T-helper 17 cell (primary cell): ENCODE measurements at regions not wholly inside any gene's neighbourhood (a gene's known extent, or its start where the extent isn't known, plus 50 kb on each side); places are given as distances from the start of the nearest gene placed in this dataset.

Source experiments
- ATAC-seq: fragments of 150-1000 bp; cut with Tn5 transposase; 2 replicates; pipeline ENCODE4 v1.10.0; 2021; ENCODE audit warnings: mild to moderate bottlenecking, moderate library complexity
- DNase-seq, 3 donors: peaks; one replicate each; pipeline versions ENCODE4 v3.0.0 to v3.0.0-alpha.2; 2020 to 2021
- H3K9me3 ChIP-seq: one replicate; pipeline ENCODE4 v1.7.0; 2013; ENCODE audit warnings: low read length, mild to moderate bottlenecking; ENCODE audit not compliant: control insufficient read depth, poor library complexity, severe bottlenecking
- H3K27ac Mint-ChIP-seq: one replicate; pipeline ENCODE4 v1.8.0; 2022; ENCODE audit warnings: mild to moderate bottlenecking, moderate library complexity, mixed read lengths
- H3K27me3 Mint-ChIP-seq: one replicate; pipeline ENCODE4 v1.8.0; 2022; ENCODE audit warnings: mixed read lengths
- H3K36me3 Mint-ChIP-seq: one replicate; pipeline ENCODE4 v1.8.0; 2022; ENCODE audit warnings: low read depth, mixed read lengths
- H3K4me1 Mint-ChIP-seq: one replicate; pipeline ENCODE4 v1.8.0; 2022; ENCODE audit warnings: mild to moderate bottlenecking, mixed read lengths
- H3K4me3 Mint-ChIP-seq: one replicate; pipeline ENCODE4 v1.8.0; 2022; ENCODE audit warnings: mild to moderate bottlenecking, moderate library complexity, mixed read lengths

GRCh38 chr21:41064334-41064791, 103.6 kb upstream of the BACE2 start:
- DNase-seq, result no peak
- Mint-ChIP-seq H3K36me3 (peaks cover 2% of the 10 kb centered on the region), H3K4me3 (no peak overlapping the region), H3K27me3 (peaks cover 45% of the 10 kb centered on the region), H3K27ac (no peak overlapping the region), H3K4me1 (peaks cover 13% of the 10 kb centered on the region)
- no peak for ATAC-seq
- H3K9me3 ChIP-seq, result no peaks in the 10 kb centered on the region

- Mint-ChIP-seq H3K27me3 (peaks cover 47% of the 10 kb centered on the region), H3K4me1 (peaks cover 13% of the 10 kb centered on the region), H3K36me3 (peaks cover 2% of the 10 kb centered on the region), H3K4me3 (no peak overlapping the region), H3K27ac (no peak overlapping the region)
- no peak for DNase-seq
- no peak for ATAC-seq
- H3K9me3 ChIP-seq, result no peaks in the 10 kb centered on the region
Measured at GRCh38 chr21:41064951-41065350, 103.0 kb upstream of the BACE2 start.

DNA sequence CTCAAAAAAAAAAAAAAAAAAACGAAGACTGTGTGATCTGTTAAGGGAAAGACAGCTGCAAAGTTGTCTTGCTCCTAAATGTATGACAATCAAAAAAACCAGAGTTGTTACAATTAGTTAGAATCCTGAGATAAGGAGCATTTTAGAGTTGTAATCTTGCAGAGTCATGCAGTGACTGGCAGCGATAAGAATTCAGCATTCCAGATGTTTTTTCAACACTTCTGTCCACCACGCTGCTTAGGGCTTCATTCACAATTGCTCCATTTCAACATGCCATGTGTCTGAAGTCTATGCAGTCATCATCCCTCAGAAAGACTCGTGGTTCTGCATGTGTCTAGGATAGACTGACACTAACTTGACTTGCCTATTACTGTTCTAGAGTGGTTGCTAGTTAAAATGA, 102.4 kb upstream of the BACE2 start:
- no peaks in the 10 kb centered on the region for H3K9me3 ChIP-seq
- Mint-ChIP-seq H3K36me3 (peaks cover 2% of the 10 kb centered on the region), H3K27me3 (peaks cover 50% of the 10 kb centered on the region), H3K4me1 (peaks cover 13% of the 10 kb centered on the region), H3K4me3 (no peak overlapping the region), H3K27ac (no peak overlapping the region)
- DNase-seq, result no peak
- no peak for ATAC-seq

DNA sequence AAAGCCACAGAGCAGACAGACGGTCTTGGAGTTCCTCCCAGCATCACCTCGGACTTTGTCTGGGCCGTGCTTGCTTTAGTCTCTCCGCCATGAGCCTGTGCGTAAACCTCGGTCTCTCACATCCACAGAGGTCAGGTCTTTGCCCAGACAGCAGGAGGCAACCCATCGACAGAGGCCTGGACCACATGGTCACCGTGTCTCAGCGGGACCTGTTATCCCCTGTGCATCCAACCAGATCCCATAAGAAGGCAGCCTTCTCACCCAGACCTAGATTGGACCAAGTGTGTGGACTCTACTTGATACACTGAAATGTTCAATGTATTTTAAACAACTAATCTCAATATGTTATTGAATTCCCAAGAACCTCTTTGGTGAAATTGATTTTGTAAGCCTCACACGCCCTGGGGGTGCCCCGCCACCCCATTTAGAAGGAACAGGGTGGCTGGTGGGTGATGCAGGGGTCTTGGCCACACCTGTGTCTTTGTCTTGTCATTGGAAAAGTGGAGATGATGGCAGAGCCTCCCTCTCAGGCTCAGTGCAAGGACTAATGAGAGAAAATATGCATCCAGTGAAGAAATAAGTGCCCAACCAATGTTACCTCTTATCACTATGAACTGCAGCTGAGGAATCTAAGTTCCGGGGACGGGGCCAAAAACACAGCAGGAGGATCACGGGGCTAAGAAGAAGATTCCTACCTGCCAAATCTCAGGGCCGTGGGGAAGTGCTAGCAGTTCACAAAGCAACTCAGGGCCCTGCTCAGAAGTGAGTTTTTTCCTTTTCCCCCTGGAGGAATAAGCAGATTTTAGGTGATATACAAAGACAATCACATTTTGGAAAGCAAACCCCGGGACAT, 101.6 kb upstream of the BACE2 start:
- peaks cover 13% of the 10 kb centered on the region for H3K4me1 Mint-ChIP-seq
- no peak overlapping the region for H3K27ac Mint-ChIP-seq
- no peak for DNase-seq
- H3K36me3 Mint-ChIP-seq, result peaks cover 2% of the 10 kb centered on the region
- H3K27me3 Mint-ChIP-seq, result peaks cover 53% of the 10 kb centered on the region
- no peak overlapping the region for H3K4me3 Mint-ChIP-seq
- H3K9me3 ChIP-seq, result no peaks in the 10 kb centered on the region
- ATAC-seq, result no peak

- H3K27me3 Mint-ChIP-seq, result peaks cover 58% of the 10 kb centered on the region
- peaks cover 2% of the 10 kb centered on the region for H3K36me3 Mint-ChIP-seq
- H3K9me3 ChIP-seq, result no peaks in the 10 kb centered on the region
- H3K27ac Mint-ChIP-seq, result no peak overlapping the region
- ATAC-seq, result no peak
- no peak for DNase-seq
- H3K4me3 Mint-ChIP-seq, result no peak overlapping the region
- H3K4me1 Mint-ChIP-seq, result peaks cover 13% of the 10 kb centered on the region
Measured at GRCh38 chr21:41067709-41068108, 100.3 kb upstream of the BACE2 start.

GRCh38 chr21:41068496-41068895, 99.5 kb upstream of the BACE2 start:
- no peak for DNase-seq
- H3K9me3 ChIP-seq, result no peaks in the 10 kb centered on the region
- no peak overlapping the region for H3K27ac Mint-ChIP-seq
- H3K4me1 Mint-ChIP-seq, result peaks cover 13% of the 10 kb centered on the region
- ATAC-seq, result no peak
- peaks cover 58% of the 10 kb centered on the region for H3K27me3 Mint-ChIP-seq
- H3K36me3 Mint-ChIP-seq, result peaks cover 2% of the 10 kb centered on the region
- H3K4me3 Mint-ChIP-seq, result peak overlapping the region; percentile 80

DNA sequence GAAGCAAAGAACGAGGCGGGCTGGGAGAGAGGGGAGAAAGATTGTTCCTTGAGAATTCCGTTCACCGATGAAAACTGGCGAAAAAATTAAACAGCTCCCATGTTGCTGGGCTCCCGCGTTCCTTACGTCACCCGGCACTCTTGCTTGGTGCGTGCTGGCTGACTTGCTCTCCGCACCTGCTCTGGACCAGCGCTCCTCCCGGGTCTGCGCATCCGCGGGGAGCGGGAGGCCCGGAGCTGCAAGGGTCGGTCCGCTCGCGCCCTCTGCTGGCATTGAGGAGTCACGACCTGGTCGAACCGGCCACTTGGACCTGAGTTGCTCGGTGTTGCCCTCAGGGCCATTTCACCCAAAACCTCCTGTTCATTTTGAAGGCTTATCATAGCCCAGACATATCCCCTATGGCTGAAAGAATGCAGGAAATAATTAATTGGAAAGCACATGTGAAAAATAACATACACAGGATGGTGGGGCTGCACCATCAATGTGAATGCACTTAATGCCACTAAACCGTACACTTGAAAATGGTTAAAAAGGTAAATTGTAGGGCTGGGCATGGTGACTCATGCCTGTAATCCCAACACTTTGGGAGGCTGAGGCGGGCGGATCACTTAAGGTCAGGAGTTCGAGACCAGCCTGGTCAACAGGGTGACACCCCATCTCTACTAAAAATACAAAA, 98.9 kb upstream of the BACE2 start:
- H3K9me3 ChIP-seq, result no peaks in the 10 kb centered on the region
- DNase-seq (peak in 2 of 3 donors; percentile 21 to 43), ATAC-seq (peak; percentile 78)
- Mint-ChIP-seq H3K4me3 (peak overlapping the region; percentile 80), H3K27me3 (peaks cover 52% of the 10 kb centered on the region), H3K4me1 (peaks cover 13% of the 10 kb centered on the region), H3K27ac (no peak overlapping the region), H3K36me3 (peaks cover 2% of the 10 kb centered on the region)

DNA sequence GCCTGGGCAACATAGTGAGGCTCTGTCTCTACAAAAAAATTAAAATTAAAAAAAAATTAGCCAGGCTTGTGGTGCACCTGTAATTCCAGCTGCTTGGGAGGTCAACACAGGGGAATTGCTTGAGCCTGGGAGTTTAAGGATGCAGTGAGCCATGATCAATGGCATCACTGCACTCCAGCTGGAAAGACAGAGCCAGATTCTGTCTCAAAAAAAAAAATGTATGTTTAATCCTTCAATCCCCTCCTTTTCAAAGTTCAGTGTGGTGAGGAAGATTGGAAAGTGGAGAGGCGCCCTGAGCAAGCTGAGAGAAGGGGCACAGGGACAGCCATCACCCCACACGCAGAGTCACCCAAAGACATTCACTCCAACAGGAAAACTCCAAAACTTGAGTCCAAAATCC, 97.7 kb upstream of the BACE2 start:
- peaks cover 13% of the 10 kb centered on the region for H3K4me1 Mint-ChIP-seq
- ATAC-seq, result no peak
- peaks cover 49% of the 10 kb centered on the region for H3K27me3 Mint-ChIP-seq
- H3K36me3 Mint-ChIP-seq, result peaks cover 2% of the 10 kb centered on the region
- H3K4me3 Mint-ChIP-seq, result no peak overlapping the region
- H3K9me3 ChIP-seq, result no peaks in the 10 kb centered on the region
- H3K27ac Mint-ChIP-seq, result no peak overlapping the region
- DNase-seq, result no peak

- Mint-ChIP-seq H3K27me3 (peaks cover 45% of the 10 kb centered on the region), H3K36me3 (peaks cover 2% of the 10 kb centered on the region), H3K4me1 (peaks cover 13% of the 10 kb centered on the region), H3K27ac (no peak overlapping the region), H3K4me3 (no peak overlapping the region)
- ATAC-seq (no peak), DNase-seq (no peak)
- H3K9me3 ChIP-seq, result no peaks in the 10 kb centered on the region
Measured at GRCh38 chr21:41071258-41072171, 96.4 kb upstream of the BACE2 start.

GRCh38 chr21:41073558-41073957, 94.4 kb upstream of the BACE2 start:
- Mint-ChIP-seq H3K4me1 (peaks cover 5% of the 10 kb centered on the region), H3K27ac (no peak overlapping the region), H3K36me3 (no peaks in the 10 kb centered on the region), H3K27me3 (peaks cover 30% of the 10 kb centered on the region), H3K4me3 (no peak overlapping the region)
- no peaks in the 10 kb centered on the region for H3K9me3 ChIP-seq
- ATAC-seq (no peak), DNase-seq (no peak)

DNA sequence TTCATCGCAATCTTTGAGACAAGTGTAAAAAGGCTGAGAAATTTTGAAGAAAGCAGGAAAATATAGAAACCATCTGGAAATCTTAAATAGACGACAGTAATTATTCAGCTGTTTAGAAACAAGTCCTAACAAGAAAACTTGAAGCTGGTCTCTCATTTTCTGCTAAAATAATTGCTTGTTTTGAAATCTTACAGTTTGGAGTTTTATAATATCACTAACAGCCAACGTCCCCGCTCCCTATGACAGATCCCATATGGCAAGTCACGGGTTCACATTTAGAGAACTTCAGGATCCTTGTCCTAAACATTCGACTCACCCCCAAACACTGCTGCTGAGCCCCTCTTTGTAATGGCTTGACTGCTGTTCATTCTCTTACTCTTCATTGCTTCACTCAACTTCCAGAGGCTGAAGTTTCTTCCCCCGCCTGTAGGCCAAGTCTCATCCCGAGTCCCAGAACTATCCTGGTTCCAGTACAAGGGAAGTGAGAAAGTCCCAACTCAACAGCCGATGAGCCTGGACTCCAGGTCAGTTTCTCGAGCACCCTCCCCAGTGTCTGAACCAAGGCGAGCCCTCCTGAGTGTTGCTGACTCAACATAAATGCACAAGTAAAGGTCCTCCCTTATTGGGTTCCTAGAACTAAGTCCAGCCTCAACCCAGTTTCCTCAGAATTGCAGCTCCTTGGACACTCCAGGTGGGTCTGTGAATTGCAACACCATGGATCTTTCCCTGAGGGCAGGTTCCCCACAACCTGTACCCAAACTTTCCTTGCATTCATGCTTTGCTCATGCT, 93.4 kb upstream of the BACE2 start:
- no peaks in the 10 kb centered on the region for H3K4me1 Mint-ChIP-seq
- DNase-seq, result no peak
- no peaks in the 10 kb centered on the region for H3K9me3 ChIP-seq
- H3K27ac Mint-ChIP-seq, result no peak overlapping the region
- H3K36me3 Mint-ChIP-seq, result no peaks in the 10 kb centered on the region
- no peak overlapping the region for H3K4me3 Mint-ChIP-seq
- H3K27me3 Mint-ChIP-seq, result peaks cover 27% of the 10 kb centered on the region
- ATAC-seq, result no peak

DNA sequence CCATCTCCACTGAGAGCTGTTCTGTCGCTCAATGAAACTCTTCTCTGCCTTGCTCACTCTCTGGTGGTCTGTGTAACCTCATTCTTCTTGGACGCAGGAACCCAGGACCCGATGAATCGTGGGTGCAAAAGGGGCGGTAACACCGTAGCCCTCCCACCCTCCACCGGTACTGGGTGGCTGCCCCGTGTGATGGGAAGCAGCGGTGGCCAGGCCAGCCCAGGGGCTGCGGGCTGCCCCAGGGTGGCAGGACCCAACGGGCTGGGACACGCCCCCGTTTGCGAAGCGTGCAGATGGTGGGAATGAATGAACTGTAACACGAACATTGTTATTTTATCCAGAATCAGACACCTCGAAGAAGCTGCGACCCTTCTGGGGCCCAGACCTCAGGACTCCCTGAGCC, 92.3 kb upstream of the BACE2 start:
- Mint-ChIP-seq H3K4me3 (no peak overlapping the region), H3K27ac (no peak overlapping the region), H3K36me3 (no peaks in the 10 kb centered on the region), H3K4me1 (no peaks in the 10 kb centered on the region), H3K27me3 (peaks cover 34% of the 10 kb centered on the region)
- no peak for ATAC-seq
- DNase-seq, result no peak
- H3K9me3 ChIP-seq, result no peaks in the 10 kb centered on the region
